ENCODE measurements at regions not wholly inside any gene's neighbourhood (a gene's known extent, or its start where the extent isn't known, plus 50 kb on each side); places are given as distances from the start of the nearest gene placed in this dataset.

DNA sequence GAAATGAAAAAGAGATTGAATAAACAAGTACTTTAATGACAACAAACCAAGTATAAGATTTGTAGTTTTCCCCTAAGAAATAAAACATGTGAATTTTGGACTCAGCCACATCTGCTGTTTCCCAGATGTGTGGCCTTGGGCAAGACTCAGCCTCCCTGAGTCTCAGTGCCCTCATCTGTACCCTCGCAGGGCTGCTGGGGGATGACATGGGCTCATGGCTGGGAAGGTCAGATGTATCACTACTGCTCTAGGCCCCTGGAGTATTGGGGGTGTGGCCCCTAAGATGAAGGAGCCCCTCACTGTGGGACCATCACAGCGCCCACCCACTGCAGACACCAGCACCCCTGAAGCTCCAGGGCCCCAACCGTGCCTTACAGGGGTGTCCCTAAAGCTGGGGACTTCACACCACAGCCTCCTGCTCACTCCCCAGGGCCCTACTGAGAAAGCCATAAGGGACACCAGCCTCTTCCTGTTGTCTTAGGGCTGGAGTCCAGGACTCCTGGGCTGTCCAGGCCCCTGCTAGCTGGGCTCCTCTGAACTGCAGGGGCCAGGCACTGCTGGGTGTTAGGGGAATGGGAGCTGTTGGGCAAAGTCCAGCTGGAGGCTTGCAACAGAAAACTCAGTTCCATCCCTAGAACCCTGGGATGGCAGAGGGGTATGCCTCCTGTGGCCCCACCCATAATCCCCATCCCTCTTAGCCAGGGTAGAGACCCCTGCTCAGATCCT, 104.0 kb upstream of the WNT4 start:
- Mint-ChIP-seq H3K4me1 (ENCODE audit: low read depth) (no peaks in the 10 kb centered on the region), H3K36me3 (ENCODE audit: insufficient read depth) (no peaks in the 10 kb centered on the region), H3K4me3 (no peak overlapping the region), H3K9me3 (no peaks in the 10 kb centered on the region), H3K27me3 (ENCODE audit: low read depth) (peaks cover 25% of the 10 kb centered on the region)
- DNase-seq (no peak), ATAC-seq (no peak)

GRCh38 chr1:22247527-22248245, 104.8 kb upstream of the WNT4 start:
- Mint-ChIP-seq H3K27me3 (ENCODE audit: low read depth) (peaks cover 31% of the 10 kb centered on the region), H3K36me3 (ENCODE audit: insufficient read depth) (no peaks in the 10 kb centered on the region), H3K4me1 (ENCODE audit: low read depth) (no peaks in the 10 kb centered on the region), H3K4me3 (no peak overlapping the region), H3K9me3 (no peaks in the 10 kb centered on the region)
- DNase-seq (no peak), ATAC-seq (no peak)

- Mint-ChIP-seq H3K4me3 (no peak overlapping the region), H3K27me3 (ENCODE audit: low read depth) (peaks cover 40% of the 10 kb centered on the region), H3K36me3 (ENCODE audit: insufficient read depth) (no peaks in the 10 kb centered on the region), H3K9me3 (no peaks in the 10 kb centered on the region), H3K4me1 (ENCODE audit: low read depth) (no peaks in the 10 kb centered on the region)
- ATAC-seq: no peak
- no peak for DNase-seq
These were observed 105.8 kb upstream of the WNT4 start for GRCh38 chr1:22248746-22249145.

DNA sequence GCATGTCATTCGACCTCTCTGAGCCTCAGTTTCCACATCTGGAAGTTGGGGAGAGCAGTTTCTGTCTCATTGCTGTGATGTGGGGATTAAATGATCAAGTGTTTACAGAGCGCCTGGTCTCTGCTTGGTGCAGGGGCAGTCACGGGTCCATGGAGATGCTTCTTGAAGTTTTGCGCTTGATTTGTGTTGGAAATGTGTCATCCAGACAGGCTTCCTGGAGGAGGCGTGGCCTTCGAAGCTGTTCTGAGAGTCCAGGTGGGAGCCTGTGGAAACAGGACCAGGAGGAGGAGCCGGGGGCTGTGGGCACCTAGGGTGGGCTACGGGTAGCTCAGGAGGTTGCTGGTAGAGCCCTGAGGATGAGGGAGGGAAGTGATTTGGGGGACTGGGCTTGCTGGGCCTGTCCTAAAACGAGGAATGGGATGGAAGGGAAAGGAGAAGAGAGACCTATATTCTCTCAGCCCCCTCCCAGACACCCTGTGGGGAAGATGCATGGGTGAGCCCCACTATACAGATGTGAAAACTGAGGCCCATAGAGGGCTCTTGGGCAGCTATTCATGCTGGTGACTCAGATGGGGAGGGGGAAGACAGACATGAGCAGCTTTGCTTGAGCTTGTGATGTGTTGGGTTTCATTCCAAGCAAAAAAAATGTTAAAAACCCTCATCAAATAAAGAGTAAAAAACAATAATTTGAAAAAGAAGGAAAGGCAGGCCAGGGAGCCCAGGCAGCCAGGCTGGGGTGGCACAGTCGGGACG, 107.2 kb upstream of the WNT4 start:
- Mint-ChIP-seq H3K36me3 (ENCODE audit: insufficient read depth) (no peaks in the 10 kb centered on the region), H3K27me3 (ENCODE audit: low read depth) (peaks cover 41% of the 10 kb centered on the region), H3K4me3 (no peak overlapping the region), H3K4me1 (ENCODE audit: low read depth) (no peaks in the 10 kb centered on the region), H3K9me3 (no peaks in the 10 kb centered on the region)
- DNase-seq: no peak
- ATAC-seq: no peak

DNA sequence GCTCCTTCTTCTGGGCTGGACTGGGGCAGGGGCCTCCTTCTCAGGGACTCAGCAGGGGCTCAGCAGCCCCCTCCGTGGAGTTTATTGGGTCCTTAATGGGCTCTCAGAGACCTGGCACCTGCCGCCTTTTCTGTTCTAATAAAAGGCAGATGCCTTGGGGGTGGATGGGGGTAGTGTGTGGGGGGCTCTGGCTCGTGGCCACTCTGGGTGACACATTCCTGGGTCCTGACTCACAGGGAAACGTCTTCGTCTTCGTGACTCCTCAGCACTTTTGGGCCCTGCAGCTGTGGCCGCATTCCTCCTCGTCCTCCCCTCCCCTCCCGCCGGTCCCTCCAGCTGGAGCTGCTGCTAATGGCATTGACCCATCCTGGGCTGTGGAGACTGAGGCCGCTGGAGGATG, 107.8 kb upstream of the WNT4 start:
- Mint-ChIP-seq H3K27me3 (ENCODE audit: low read depth) (peaks cover 42% of the 10 kb centered on the region), H3K4me1 (ENCODE audit: low read depth) (no peaks in the 10 kb centered on the region), H3K9me3 (no peaks in the 10 kb centered on the region), H3K36me3 (ENCODE audit: insufficient read depth) (no peaks in the 10 kb centered on the region), H3K4me3 (no peak overlapping the region)
- no peak for DNase-seq
- ATAC-seq: no peak

GRCh38 chr1:22252251-22252650, 109.4 kb upstream of the WNT4 start:
- Mint-ChIP-seq H3K36me3 (ENCODE audit: insufficient read depth) (no peaks in the 10 kb centered on the region), H3K4me3 (no peak overlapping the region), H3K9me3 (no peaks in the 10 kb centered on the region), H3K4me1 (ENCODE audit: low read depth) (no peaks in the 10 kb centered on the region), H3K27me3 (ENCODE audit: low read depth) (peaks cover 39% of the 10 kb centered on the region)
- no peak for ATAC-seq
- DNase-seq: no peak

- Mint-ChIP-seq H3K4me3 (no peak overlapping the region), H3K9me3 (no peaks in the 10 kb centered on the region), H3K4me1 (ENCODE audit: low read depth) (no peaks in the 10 kb centered on the region), H3K36me3 (ENCODE audit: insufficient read depth) (no peaks in the 10 kb centered on the region), H3K27me3 (ENCODE audit: low read depth) (peaks cover 31% of the 10 kb centered on the region)
- DNase-seq (no peak), ATAC-seq (no peak)
These were observed 110.3 kb upstream of the WNT4 start for GRCh38 chr1:22253012-22253790.

DNA sequence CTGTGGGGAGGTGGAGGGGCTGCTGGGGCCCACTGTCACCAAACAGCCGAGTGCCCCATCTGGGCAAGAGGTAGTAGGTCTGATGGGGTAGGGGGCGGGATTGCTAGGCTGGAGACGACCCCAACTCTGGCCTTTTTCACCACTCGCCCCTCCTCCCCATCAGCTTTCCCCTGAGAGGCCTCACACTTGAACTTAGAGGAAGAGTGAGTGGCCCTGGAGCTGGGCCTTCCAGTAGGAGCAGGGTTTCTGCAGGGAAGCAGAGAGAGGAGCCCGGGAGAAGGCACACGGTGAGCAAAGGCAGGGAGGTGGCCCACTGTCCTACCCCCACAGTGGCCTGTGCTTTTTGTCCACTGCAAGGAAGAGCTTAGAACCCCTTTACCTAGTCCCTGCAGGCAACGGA, 111.9 kb upstream of the WNT4 start:
- Mint-ChIP-seq H3K27me3 (ENCODE audit: low read depth) (peaks cover 27% of the 10 kb centered on the region), H3K4me3 (no peak overlapping the region), H3K36me3 (ENCODE audit: insufficient read depth) (no peaks in the 10 kb centered on the region), H3K9me3 (no peaks in the 10 kb centered on the region), H3K4me1 (ENCODE audit: low read depth) (no peaks in the 10 kb centered on the region)
- no peak for ATAC-seq
- DNase-seq: no peak

DNA sequence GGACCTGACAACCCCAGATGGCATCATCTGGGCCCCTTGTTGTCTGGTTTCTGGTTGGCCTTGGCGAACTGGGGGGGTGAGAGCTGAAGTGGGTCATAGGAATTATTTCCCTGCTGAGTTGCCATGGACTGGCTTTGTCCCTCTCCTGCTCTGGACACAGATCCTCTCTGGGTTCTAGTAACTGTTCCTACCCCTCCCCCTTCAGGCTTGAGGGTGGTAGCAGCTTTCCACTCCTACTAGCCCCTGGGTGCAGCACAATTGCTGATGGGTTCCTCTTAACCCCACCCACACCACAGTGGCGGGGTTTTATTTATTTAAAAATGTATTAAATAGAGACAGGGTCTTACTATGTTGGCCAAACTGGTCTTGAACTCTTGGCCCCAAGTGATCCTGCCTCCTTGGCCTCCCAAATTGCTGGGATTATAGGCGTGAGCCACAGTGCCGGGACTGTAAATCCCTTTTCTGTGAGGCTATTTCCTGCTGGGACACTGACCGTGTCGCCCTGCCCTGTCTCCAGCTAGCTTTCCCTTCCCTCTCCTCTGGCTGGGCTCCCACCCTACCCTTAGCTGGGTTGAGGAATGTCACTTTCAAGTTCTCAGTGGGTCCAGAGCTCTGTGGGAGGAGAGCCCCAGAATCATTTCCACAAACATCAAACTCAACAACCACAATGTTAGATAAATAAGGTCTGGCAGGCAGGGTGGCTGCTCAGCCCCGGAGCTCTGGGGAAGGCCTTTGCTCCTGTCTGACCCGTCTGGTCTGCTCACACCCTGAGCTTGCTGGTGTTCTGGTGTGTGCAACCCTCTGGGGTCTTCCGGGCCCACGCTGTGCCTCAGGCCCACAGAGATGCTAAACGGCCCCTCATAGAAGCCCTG, 112.7 kb upstream of the WNT4 start:
- H3K9me3 Mint-ChIP-seq: no peaks in the 10 kb centered on the region
- no peak for ATAC-seq
- no peak for DNase-seq
- H3K36me3 Mint-ChIP-seq (ENCODE audit: insufficient read depth): no peaks in the 10 kb centered on the region
- H3K4me1 Mint-ChIP-seq (ENCODE audit: low read depth): no peaks in the 10 kb centered on the region
- peaks cover 24% of the 10 kb centered on the region for H3K27me3 Mint-ChIP-seq (ENCODE audit: low read depth)
- H3K4me3 Mint-ChIP-seq: no peak overlapping the region

GRCh38 chr1:22256213-22256512, 113.3 kb upstream of the WNT4 start:
- ATAC-seq (no peak), DNase-seq (no peak)
- Mint-ChIP-seq H3K27me3 (ENCODE audit: low read depth) (peaks cover 24% of the 10 kb centered on the region), H3K9me3 (no peaks in the 10 kb centered on the region), H3K4me1 (ENCODE audit: low read depth) (no peaks in the 10 kb centered on the region), H3K4me3 (no peak overlapping the region), H3K36me3 (ENCODE audit: insufficient read depth) (no peaks in the 10 kb centered on the region)

GRCh38 chr1:22257290-22258275, 114.7 kb upstream of the WNT4 start:
- DNase-seq (no peak), ATAC-seq (no peak)
- Mint-ChIP-seq H3K9me3 (no peaks in the 10 kb centered on the region), H3K4me3 (no peak overlapping the region), H3K27me3 (ENCODE audit: low read depth) (peaks cover 15% of the 10 kb centered on the region), H3K36me3 (ENCODE audit: insufficient read depth) (no peaks in the 10 kb centered on the region), H3K4me1 (ENCODE audit: low read depth) (no peaks in the 10 kb centered on the region)

GRCh38 chr1:22258698-22259097, 115.8 kb upstream of the WNT4 start:
- Mint-ChIP-seq H3K27me3 (ENCODE audit: low read depth) (peaks cover 6% of the 10 kb centered on the region), H3K36me3 (ENCODE audit: insufficient read depth) (no peaks in the 10 kb centered on the region), H3K4me1 (ENCODE audit: low read depth) (no peaks in the 10 kb centered on the region), H3K9me3 (no peaks in the 10 kb centered on the region), H3K4me3 (no peak overlapping the region)
- DNase-seq (no peak), ATAC-seq (no peak)
